Astrocyte (in vitro differentiated cells and primary cell): ENCODE measurements at regions not wholly inside any gene's neighbourhood (a gene's known extent, or its start where the extent isn't known, plus 50 kb on each side); places are given as distances from the start of the nearest gene placed in this dataset.

Experiments used
- DNase-seq: peaks from one replicate; pipeline ENCODE4 v3.0.0-alpha.2; 2010; ENCODE audit warnings: low read depth
- FAIRE-seq: peaks from 2 replicates; lab custom pipeline; 2011; peaks lifted over from hg19 to GRCh38; lab: Jason Lieb, UNC
- H2AFZ ChIP-seq: 2 replicates; pipeline ENCODE4 v1.6.0; 2012; ENCODE audit warnings: low read depth, low read length, inconsistent platforms
- H3K27ac ChIP-seq: 2 replicates; pipeline ENCODE4 v1.5.1; 2011; ENCODE audit warnings: low read depth, low read length, inconsistent platforms
- H3K27me3 ChIP-seq: 2 replicates; pipeline ENCODE4 v1.6.0; 2011; ENCODE audit warnings: low read length, inconsistent platforms; ENCODE audit not compliant: insufficient read depth
- H3K36me3 ChIP-seq: 2 replicates; pipeline ENCODE4 v1.5.1; 2011; ENCODE audit warnings: low read length, inconsistent platforms; ENCODE audit not compliant: insufficient read depth
- H3K4me1 ChIP-seq: 2 replicates; pipeline ENCODE4 v1.5.1; 2011; ENCODE audit warnings: low read length, inconsistent platforms; ENCODE audit not compliant: insufficient read depth
- H3K4me2 ChIP-seq: 2 replicates; pipeline ENCODE4 v1.6.0; 2012; ENCODE audit warnings: low read length, inconsistent platforms
- H3K4me3 ChIP-seq: 2 replicates; pipeline ENCODE4 v1.5.1; 2011; ENCODE audit warnings: low read depth, mild to moderate bottlenecking, low read length, inconsistent platforms; ENCODE audit not compliant: insufficient read depth
- H3K79me2 ChIP-seq: 2 replicates; pipeline ENCODE4 v1.6.0; 2012; ENCODE audit warnings: mild to moderate bottlenecking, low read length, inconsistent platforms; ENCODE audit not compliant: insufficient read depth
- H3K9ac ChIP-seq: 2 replicates; pipeline ENCODE4 v1.6.0; 2012; ENCODE audit warnings: mild to moderate bottlenecking, low read length, inconsistent platforms
- H3K9me3 ChIP-seq: 2 replicates; pipeline ENCODE4 v1.5.1; 2012; ENCODE audit warnings: low read depth, mild to moderate bottlenecking, low read length, inconsistent platforms; ENCODE audit not compliant: insufficient read depth
- H4K20me1 ChIP-seq: 2 replicates; pipeline ENCODE4 v1.6.0; 2012; ENCODE audit warnings: low read length, inconsistent platforms; ENCODE audit not compliant: insufficient read depth
- H3K27ac Mint-ChIP-seq: one replicate; pipeline ENCODE4 v1.8.0; 2021; ENCODE audit warnings: mild to moderate bottlenecking, mixed read lengths; ENCODE audit not compliant: unreplicated experiment
- H3K27me3 Mint-ChIP-seq: one replicate; pipeline ENCODE4 v1.8.0; 2021; ENCODE audit warnings: low read depth, mixed read lengths; ENCODE audit not compliant: unreplicated experiment
- H3K36me3 Mint-ChIP-seq: one replicate; pipeline ENCODE4 v1.8.0; 2021; ENCODE audit warnings: low read depth, mixed read lengths; ENCODE audit not compliant: unreplicated experiment
- H3K4me1 Mint-ChIP-seq: one replicate; pipeline ENCODE4 v1.8.0; 2021; ENCODE audit warnings: low read depth, mixed read lengths; ENCODE audit not compliant: unreplicated experiment
- H3K4me3 Mint-ChIP-seq: one replicate; pipeline ENCODE4 v1.8.0; 2021; ENCODE audit warnings: mild to moderate bottlenecking, moderate library complexity, mixed read lengths; ENCODE audit not compliant: unreplicated experiment
- H3K9me3 Mint-ChIP-seq: one replicate; pipeline ENCODE4 v1.8.0; 2021; ENCODE audit warnings: mild to moderate bottlenecking, mixed read lengths; ENCODE audit not compliant: unreplicated experiment
- CTCF ChIP-seq: IDR thresholded peaks from 2 replicates; pipeline ENCODE4 v1.5.1; 2011; ENCODE audit warnings: low read depth, mild to moderate bottlenecking, inconsistent platforms, low read length, moderate library complexity; ENCODE audit not compliant: insufficient read depth
- EZH2 ChIP-seq: IDR thresholded peaks from 2 replicates; pipeline ENCODE4 v1.6.1; 2012; ENCODE audit warnings: mild to moderate bottlenecking, low read length, inconsistent platforms; ENCODE audit not compliant: insufficient read depth

- Mint-ChIP-seq H3K27ac (no peak overlapping the region), H3K27me3 (no peaks in the 10 kb centered on the region), H3K9me3 (peaks cover 2% of the 10 kb centered on the region), H3K36me3 (no peaks in the 10 kb centered on the region), H3K4me1 (no peaks in the 10 kb centered on the region), H3K4me3 (no peak overlapping the region)
- Histone ChIP-seq H2AFZ (no peak overlapping the region), H3K4me2 (no peak overlapping the region), H3K79me2 (no peaks in the 10 kb centered on the region), H3K27me3 (no peaks in the 10 kb centered on the region), H3K36me3 (no peaks in the 10 kb centered on the region), H3K4me3 (no peak overlapping the region), H3K4me1 (no peaks in the 10 kb centered on the region), H3K9me3 (peaks cover 5% of the 10 kb centered on the region), H4K20me1 (no peaks in the 10 kb centered on the region), H3K27ac (no peak overlapping the region), H3K9ac (no peak overlapping the region)
- DNase-seq (no peak), FAIRE-seq (no peak)
- TF ChIP-seq EZH2 = no peak
- TF ChIP-seq CTCF = no peak
These were observed 445.1 kb downstream of the AJAP1 start for GRCh38 chr1:5099558-5099957.

- Histone ChIP-seq H3K4me1 (no peaks in the 10 kb centered on the region), H3K27me3 (no peaks in the 10 kb centered on the region), H3K4me2 (no peak overlapping the region), H3K9ac (no peak overlapping the region), H4K20me1 (no peaks in the 10 kb centered on the region), H2AFZ (no peak overlapping the region), H3K36me3 (no peaks in the 10 kb centered on the region), H3K79me2 (no peaks in the 10 kb centered on the region), H3K4me3 (no peak overlapping the region), H3K27ac (no peak overlapping the region), H3K9me3 (peaks cover 5% of the 10 kb centered on the region)
- FAIRE-seq = no peak
- TF ChIP-seq CTCF (no peak), EZH2 (no peak)
- Mint-ChIP-seq H3K27me3 (no peaks in the 10 kb centered on the region), H3K9me3 (peaks cover 2% of the 10 kb centered on the region), H3K36me3 (no peaks in the 10 kb centered on the region), H3K27ac (no peak overlapping the region), H3K4me3 (no peak overlapping the region), H3K4me1 (no peaks in the 10 kb centered on the region)
- no peak for DNase-seq
These were observed 444.6 kb downstream of the AJAP1 start for GRCh38 chr1:5098981-5099385.

GRCh38 chr1:5093042-5093441 lies 438.6 kb downstream of the AJAP1 start:
- Histone ChIP-seq H4K20me1 (no peaks in the 10 kb centered on the region), H3K36me3 (no peaks in the 10 kb centered on the region), H2AFZ (no peak overlapping the region), H3K9me3 (peaks cover 5% of the 10 kb centered on the region), H3K4me3 (no peak overlapping the region), H3K4me1 (no peaks in the 10 kb centered on the region), H3K27me3 (no peaks in the 10 kb centered on the region), H3K27ac (no peak overlapping the region), H3K79me2 (no peaks in the 10 kb centered on the region), H3K4me2 (no peak overlapping the region), H3K9ac (no peak overlapping the region)
- Mint-ChIP-seq H3K36me3 (no peaks in the 10 kb centered on the region), H3K27me3 (no peaks in the 10 kb centered on the region), H3K27ac (no peak overlapping the region), H3K9me3 (peaks cover 7% of the 10 kb centered on the region), H3K4me3 (no peak overlapping the region), H3K4me1 (no peaks in the 10 kb centered on the region)
- TF ChIP-seq CTCF (no peak), EZH2 (no peak)
- FAIRE-seq = no peak
- DNase-seq = no peak
